ENCODE measurements at regions not wholly inside any gene's neighbourhood (a gene's known extent, or its start where the extent isn't known, plus 50 kb on each side); places are given as distances from the start of the nearest gene placed in this dataset.
"Not testable (repeated sequence)": the region's sequence is repeated elsewhere in the genome, so short reads cannot be mapped to it uniquely, and the experiment has no call there.

DNA sequence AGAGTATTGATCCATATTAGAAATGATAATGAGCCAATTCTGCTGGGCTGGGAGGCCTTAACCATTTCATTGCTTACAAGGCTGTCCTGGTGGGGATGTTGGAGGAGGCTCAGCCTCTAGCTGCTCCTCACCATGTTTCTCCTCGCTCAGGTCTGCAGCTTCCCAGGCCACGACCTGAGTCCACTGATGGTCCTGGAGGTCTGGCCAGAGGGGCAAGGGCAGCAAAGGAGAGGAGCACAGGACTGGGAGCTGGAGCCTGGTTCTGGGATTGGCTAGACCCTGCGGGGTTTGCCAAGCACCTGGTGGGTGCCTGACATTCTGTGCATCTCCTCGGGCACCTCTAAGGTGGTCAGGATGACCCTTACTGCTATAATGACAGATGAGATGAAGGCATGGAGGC, 92.6 kb downstream of the KIF26A start:
- H3K4me3 ChIP-seq (ENCODE audit: low read length): no peak overlapping the region
- no peaks in the 10 kb centered on the region for H3K36me3 ChIP-seq (ENCODE audit: insufficient read depth, low read length)
- H3K9me3 ChIP-seq (ENCODE audit: low read length): peaks cover 2% of the 10 kb centered on the region
- no peaks in the 10 kb centered on the region for H3K27me3 ChIP-seq (ENCODE audit: insufficient read depth, low read length)
- no peaks in the 10 kb centered on the region for H3K4me1 ChIP-seq (ENCODE audit: insufficient read depth, low read length)
- no peak overlapping the region for H2AFZ ChIP-seq (ENCODE audit: low read depth, low read length)

DNA sequence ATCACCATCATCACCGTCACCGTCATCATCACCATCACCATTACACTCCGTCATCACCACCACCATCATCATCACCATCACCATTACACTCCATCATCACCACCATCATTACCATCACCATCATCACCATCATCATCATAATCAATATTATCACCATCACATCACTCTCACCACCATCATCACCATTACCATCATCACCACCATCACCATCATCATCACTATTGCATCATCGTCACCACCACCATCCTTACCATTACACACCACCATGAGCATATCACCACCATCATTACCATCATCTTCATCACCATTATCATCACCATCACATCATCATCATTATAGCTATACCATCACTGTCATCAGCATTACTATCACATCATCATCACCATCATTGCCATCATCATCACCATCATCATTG, 93.7 kb downstream of the KIF26A start:
- H2AFZ ChIP-seq (ENCODE audit: low read depth, low read length): no peak overlapping the region
- H3K4me3 ChIP-seq (ENCODE audit: low read length): no peak overlapping the region
- H3K27me3 ChIP-seq (ENCODE audit: insufficient read depth, low read length): no peaks in the 10 kb centered on the region
- H3K4me1 ChIP-seq (ENCODE audit: insufficient read depth, low read length): no peaks in the 10 kb centered on the region
- H3K36me3 ChIP-seq (ENCODE audit: insufficient read depth, low read length): no peaks in the 10 kb centered on the region
- H3K9me3 ChIP-seq (ENCODE audit: low read length): peaks cover 2% of the 10 kb centered on the region

- H3K4me3 ChIP-seq (ENCODE audit: low read length); H3K9me3 ChIP-seq (ENCODE audit: low read length); H3K4me1 ChIP-seq (ENCODE audit: insufficient read depth, low read length); H3K27me3 ChIP-seq (ENCODE audit: insufficient read depth, low read length); H3K36me3 ChIP-seq (ENCODE audit: insufficient read depth, low read length); H2AFZ ChIP-seq (ENCODE audit: low read depth, low read length): not testable (repeated sequence)
Observed at GRCh38 chr14:104234007-104234786, 95.8 kb downstream of the KIF26A start.

GRCh38 chr14:104235686-104236085, 97.3 kb downstream of the KIF26A start:
- no peak overlapping the region for H3K4me3 ChIP-seq (ENCODE audit: low read length)
- no peaks in the 10 kb centered on the region for H3K4me1 ChIP-seq (ENCODE audit: insufficient read depth, low read length)
- peaks cover 6% of the 10 kb centered on the region for H3K9me3 ChIP-seq (ENCODE audit: low read length)
- H3K27me3 ChIP-seq (ENCODE audit: insufficient read depth, low read length): peaks cover 6% of the 10 kb centered on the region
- H3K36me3 ChIP-seq (ENCODE audit: insufficient read depth, low read length): no peaks in the 10 kb centered on the region
- no peak overlapping the region for H2AFZ ChIP-seq (ENCODE audit: low read depth, low read length)

GRCh38 chr14:104237651-104238423, 99.5 kb downstream of the KIF26A start:
- Histone ChIP-seq H2AFZ (ENCODE audit: low read depth, low read length) (no peak overlapping the region), H3K9me3 (ENCODE audit: low read length) (peaks cover 4% of the 10 kb centered on the region), H3K4me1 (ENCODE audit: insufficient read depth, low read length) (no peaks in the 10 kb centered on the region), H3K36me3 (ENCODE audit: insufficient read depth, low read length) (no peaks in the 10 kb centered on the region), H3K4me3 (ENCODE audit: low read length) (no peak overlapping the region), H3K27me3 (ENCODE audit: insufficient read depth, low read length) (peaks cover 6% of the 10 kb centered on the region)

DNA sequence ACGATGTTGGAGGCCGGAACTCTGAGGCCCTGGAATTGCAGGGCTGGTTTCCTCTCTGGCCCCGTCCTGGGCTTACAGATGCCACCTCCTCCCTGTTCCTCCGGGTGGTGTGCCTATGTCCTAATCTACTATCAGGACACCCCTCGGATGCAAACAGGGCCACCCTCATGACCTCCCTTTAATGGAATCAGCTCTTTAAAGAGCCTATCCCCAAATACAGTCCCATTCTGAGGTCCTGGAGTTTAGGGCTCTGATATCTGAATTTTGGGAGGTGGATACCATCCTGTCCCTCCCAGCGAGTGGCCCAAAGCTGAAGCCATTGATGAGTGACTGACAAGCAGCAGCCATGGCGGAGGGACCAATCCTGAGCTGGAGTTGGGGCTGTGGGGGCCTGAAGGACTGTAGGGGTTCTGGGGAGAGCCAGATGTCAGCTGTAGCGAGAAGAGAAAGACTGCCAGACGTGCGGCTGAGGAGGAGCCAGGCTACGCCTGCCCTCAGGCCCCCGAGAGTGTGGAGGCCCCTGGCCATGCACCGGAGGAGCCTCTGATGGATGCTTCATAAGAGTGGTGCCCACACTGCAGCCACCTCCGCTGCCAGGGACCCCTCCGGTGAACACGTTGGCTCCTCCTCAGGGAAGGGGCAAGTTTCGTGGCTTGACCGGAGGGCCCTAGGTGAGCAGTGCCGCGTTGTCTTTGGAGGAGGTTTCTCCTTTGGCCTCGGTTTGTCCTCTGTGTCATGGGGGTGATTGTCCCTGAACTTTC, 100.2 kb downstream of the KIF26A start:
- H3K4me1 ChIP-seq (ENCODE audit: insufficient read depth, low read length): no peaks in the 10 kb centered on the region
- no peaks in the 10 kb centered on the region for H3K36me3 ChIP-seq (ENCODE audit: insufficient read depth, low read length)
- H3K9me3 ChIP-seq (ENCODE audit: low read length): peaks cover 4% of the 10 kb centered on the region
- no peak overlapping the region for H3K4me3 ChIP-seq (ENCODE audit: low read length)
- H3K27me3 ChIP-seq (ENCODE audit: insufficient read depth, low read length): peaks cover 6% of the 10 kb centered on the region
- H2AFZ ChIP-seq (ENCODE audit: low read depth, low read length): no peak overlapping the region

DNA sequence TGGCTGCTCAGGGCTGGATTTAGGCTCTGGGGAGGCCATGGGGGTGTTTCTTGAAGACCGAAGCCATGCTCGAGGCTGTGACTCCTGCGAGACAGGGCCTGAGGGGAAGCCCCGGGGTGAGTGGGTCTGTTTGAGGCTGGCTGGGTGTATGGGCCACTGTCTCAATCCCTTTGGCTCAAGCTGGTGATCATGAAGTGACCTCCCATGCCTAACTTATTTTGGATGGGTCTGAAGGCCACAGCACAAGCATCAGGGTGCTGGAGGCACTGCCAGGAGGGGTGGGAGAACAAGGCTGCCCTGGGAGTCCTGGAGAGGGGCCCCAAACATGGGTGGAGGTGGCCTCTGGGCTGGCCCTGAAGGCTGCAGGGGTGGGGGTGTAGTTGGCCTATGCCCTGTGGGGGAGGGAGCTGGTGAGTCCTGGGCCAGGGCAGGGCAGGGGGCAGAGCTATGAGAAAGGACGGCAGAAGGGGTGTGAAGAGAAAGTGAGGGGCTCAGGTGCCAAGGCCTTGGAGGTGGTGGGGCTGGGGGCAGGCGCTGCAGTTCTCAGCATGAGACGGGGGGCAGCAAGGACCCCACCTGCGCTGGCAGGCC, 100.9 kb downstream of the KIF26A start:
- Histone ChIP-seq H3K4me1 (ENCODE audit: insufficient read depth, low read length) (no peaks in the 10 kb centered on the region), H3K36me3 (ENCODE audit: insufficient read depth, low read length) (no peaks in the 10 kb centered on the region), H3K27me3 (ENCODE audit: insufficient read depth, low read length) (peaks cover 6% of the 10 kb centered on the region), H2AFZ (ENCODE audit: low read depth, low read length) (no peak overlapping the region), H3K4me3 (ENCODE audit: low read length) (no peak overlapping the region), H3K9me3 (ENCODE audit: low read length) (peaks cover 4% of the 10 kb centered on the region)

DNA sequence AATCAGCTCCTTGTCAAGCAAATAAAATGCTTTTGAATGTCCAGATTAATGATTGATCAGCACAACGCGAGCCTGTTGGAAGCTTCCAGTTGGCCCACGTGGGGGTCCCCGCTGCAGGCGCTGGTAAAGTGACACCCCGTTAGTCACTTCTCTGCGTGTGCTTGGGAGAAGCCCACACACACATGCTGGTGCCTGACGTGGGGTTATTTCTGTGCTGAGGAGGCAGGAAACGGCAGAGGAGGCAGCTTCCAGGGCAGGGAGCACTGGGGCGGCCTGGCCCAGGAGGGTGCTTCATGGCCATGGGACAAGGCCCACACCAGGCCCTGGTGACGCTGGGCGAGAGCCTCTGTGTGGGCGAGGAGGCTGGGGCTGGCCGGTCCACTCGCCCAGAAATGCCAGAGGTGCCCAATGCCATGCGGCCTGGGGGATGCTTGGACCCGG, 101.5 kb downstream of the KIF26A start:
- H3K27me3 ChIP-seq (ENCODE audit: insufficient read depth, low read length): peaks cover 6% of the 10 kb centered on the region
- H3K4me3 ChIP-seq (ENCODE audit: low read length): no peak overlapping the region
- H3K4me1 ChIP-seq (ENCODE audit: insufficient read depth, low read length): no peaks in the 10 kb centered on the region
- no peak overlapping the region for H2AFZ ChIP-seq (ENCODE audit: low read depth, low read length)
- no peaks in the 10 kb centered on the region for H3K36me3 ChIP-seq (ENCODE audit: insufficient read depth, low read length)
- peaks cover 4% of the 10 kb centered on the region for H3K9me3 ChIP-seq (ENCODE audit: low read length)

DNA sequence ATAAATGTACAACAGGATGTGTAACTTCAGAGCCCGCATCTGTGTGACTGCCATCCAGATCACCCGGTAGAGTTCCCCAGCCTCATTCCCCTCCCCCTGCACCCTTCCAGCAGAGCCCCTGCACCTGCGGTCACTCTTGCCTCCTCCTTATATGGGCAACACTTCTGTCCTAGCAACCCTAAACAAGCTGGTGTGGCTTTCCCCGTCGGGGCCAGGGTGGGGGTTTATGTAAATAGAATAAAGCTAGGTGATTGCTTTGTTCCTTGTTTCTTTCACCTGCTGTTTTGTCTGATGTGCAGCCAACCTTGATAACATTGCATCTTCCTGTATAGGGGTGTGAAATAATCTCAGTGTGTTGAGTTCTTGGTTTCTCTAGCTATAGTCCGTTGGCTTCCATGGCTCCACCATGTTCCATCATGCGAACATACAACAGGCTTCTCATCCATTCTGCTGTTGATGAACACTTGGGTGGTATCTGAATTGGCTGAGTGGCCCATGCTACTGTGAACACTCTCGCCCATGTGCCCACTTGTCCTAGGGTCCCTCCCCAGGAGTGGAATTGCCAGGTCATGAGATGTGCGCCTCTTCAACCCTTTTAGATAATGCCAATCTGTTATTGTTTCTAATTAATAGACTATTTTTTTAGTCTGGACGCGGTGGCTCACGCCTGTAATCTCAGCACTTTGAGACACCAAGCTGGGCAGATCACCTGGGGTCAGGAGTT, 102.2 kb downstream of the KIF26A start:
- Histone ChIP-seq H3K27me3 (ENCODE audit: insufficient read depth, low read length) (peaks cover 6% of the 10 kb centered on the region), H2AFZ (ENCODE audit: low read depth, low read length) (no peak overlapping the region), H3K9me3 (ENCODE audit: low read length) (peaks cover 9% of the 10 kb centered on the region), H3K36me3 (ENCODE audit: insufficient read depth, low read length) (no peaks in the 10 kb centered on the region), H3K4me3 (ENCODE audit: low read length) (no peak overlapping the region), H3K4me1 (ENCODE audit: insufficient read depth, low read length) (no peaks in the 10 kb centered on the region)

GRCh38 chr14:104243200-104243599, 104.8 kb downstream of the KIF26A start:
- peaks cover 8% of the 10 kb centered on the region for H3K27me3 ChIP-seq (ENCODE audit: insufficient read depth, low read length)
- H2AFZ ChIP-seq (ENCODE audit: low read depth, low read length): no peak overlapping the region
- H3K36me3 ChIP-seq (ENCODE audit: insufficient read depth, low read length): no peaks in the 10 kb centered on the region
- peaks cover 5% of the 10 kb centered on the region for H3K9me3 ChIP-seq (ENCODE audit: low read length)
- H3K4me3 ChIP-seq (ENCODE audit: low read length): no peak overlapping the region
- no peaks in the 10 kb centered on the region for H3K4me1 ChIP-seq (ENCODE audit: insufficient read depth, low read length)

DNA sequence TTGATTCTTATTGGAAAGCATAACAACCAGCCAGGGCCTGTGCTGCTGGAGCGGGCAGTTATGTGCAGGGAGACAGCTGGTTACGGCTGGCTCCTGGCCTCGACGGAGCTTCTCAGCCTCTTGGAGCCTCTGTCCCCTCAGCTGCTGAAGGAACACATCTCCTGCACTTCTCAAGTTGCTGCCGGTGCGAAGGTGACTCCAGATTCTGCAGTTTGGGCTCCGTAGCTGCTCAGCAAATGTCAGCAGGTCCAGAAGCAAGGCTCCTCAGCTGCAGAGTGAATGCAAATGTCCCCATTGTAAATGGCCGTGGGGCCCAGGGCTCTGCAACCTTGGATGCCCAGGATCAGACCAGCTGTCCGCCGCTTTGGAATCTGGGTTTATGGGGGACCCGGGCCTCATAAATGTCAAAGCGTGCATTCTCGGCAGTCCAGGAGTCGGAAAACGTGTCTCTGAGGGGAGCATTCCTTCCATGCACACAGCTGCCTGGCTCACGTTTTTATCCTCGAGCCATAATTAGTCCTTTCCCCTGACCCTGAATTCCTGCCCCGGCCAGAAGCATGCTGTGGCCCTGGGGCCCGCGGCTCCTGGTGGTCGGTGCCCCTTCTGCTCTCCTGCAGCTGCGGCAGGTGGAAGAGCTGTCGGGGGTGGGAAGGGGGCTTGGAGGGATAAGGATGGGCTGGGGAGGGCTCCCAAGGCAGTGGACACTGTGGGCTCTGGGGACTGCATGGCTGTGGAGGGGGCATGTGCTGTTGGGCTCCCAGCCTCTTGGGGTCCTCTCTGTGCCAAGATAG, 106.0 kb downstream of the KIF26A start:
- peaks cover 3% of the 10 kb centered on the region for H3K27me3 ChIP-seq (ENCODE audit: insufficient read depth, low read length)
- no peak overlapping the region for H2AFZ ChIP-seq (ENCODE audit: low read depth, low read length)
- no peaks in the 10 kb centered on the region for H3K4me1 ChIP-seq (ENCODE audit: insufficient read depth, low read length)
- H3K36me3 ChIP-seq (ENCODE audit: insufficient read depth, low read length): no peaks in the 10 kb centered on the region
- H3K4me3 ChIP-seq (ENCODE audit: low read length): no peak overlapping the region
- H3K9me3 ChIP-seq (ENCODE audit: low read length): peaks cover 5% of the 10 kb centered on the region

DNA sequence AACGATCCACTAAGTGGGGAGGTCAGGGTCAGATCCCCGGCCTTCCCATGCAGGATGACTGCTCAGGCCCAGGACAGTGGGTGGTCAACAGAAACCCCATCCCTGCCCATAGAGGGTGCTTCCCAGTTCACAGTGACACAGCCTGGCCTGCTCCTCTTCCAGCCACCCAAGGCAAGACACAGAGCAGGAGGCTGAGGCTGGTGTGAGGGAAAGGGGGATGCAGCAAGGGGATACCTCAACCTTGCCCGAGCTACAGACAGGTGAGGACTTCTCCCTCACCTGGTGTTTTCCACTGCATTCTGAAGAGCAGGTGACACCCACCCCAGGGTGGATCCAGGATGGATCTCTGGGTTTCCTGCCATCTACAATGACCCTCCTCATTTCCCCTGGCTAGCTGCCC, 106.7 kb downstream of the KIF26A start:
- Histone ChIP-seq H3K4me3 (ENCODE audit: low read length) (no peak overlapping the region), H3K9me3 (ENCODE audit: low read length) (peaks cover 5% of the 10 kb centered on the region), H3K36me3 (ENCODE audit: insufficient read depth, low read length) (no peaks in the 10 kb centered on the region), H3K4me1 (ENCODE audit: insufficient read depth, low read length) (no peaks in the 10 kb centered on the region), H2AFZ (ENCODE audit: low read depth, low read length) (no peak overlapping the region), H3K27me3 (ENCODE audit: insufficient read depth, low read length) (peaks cover 3% of the 10 kb centered on the region)

Data from neuron (in vitro differentiated cells).